Gastroesophageal sphincter (tissue), 3 donors: ENCODE measurements at regions not wholly inside any gene's neighbourhood (a gene's known extent, or its start where the extent isn't known, plus 50 kb on each side); places are given as distances from the start of the nearest gene placed in this dataset.

Source experiments
- EP300 ChIP-seq: sonication (generic); formaldehyde crosslinking; IDR thresholded peaks from one replicate; pipeline ENCODE4 v1.6.1; 2017; ENCODE audit warnings: antibody characterized with exemption, mild to moderate bottlenecking
- POLR2A ChIP-seq, 2 donors: fragments of 450-650 bp; IDR thresholded peaks; one replicate each; pipeline ENCODE4 v1.6.1; 2017; ENCODE audit warnings: antibody characterized with exemption in 2 of 2, mild to moderate bottlenecking in 2 of 2, moderate library complexity in 1 of 2
- POLR2AphosphoS5 ChIP-seq: sonication (generic); formaldehyde crosslinking; IDR thresholded peaks from one replicate; pipeline ENCODE4 v1.6.1; 2017; ENCODE audit warnings: antibody characterized with exemption
- TF ChIP-seq, protein P1 (sequence below), 4 experiments: fragments of 200-600 bp in 2 of 4; fragments of 450-650 bp in 2 of 4; sonication (generic) in 1 of 4; IDR thresholded peaks; one replicate each; pipeline ENCODE4 v1.5.1; 2017 to 2019; ENCODE audit warnings: antibody characterized with exemption in 4 of 4, mild to moderate bottlenecking in 2 of 4, moderate library complexity in 2 of 4

DNA sequence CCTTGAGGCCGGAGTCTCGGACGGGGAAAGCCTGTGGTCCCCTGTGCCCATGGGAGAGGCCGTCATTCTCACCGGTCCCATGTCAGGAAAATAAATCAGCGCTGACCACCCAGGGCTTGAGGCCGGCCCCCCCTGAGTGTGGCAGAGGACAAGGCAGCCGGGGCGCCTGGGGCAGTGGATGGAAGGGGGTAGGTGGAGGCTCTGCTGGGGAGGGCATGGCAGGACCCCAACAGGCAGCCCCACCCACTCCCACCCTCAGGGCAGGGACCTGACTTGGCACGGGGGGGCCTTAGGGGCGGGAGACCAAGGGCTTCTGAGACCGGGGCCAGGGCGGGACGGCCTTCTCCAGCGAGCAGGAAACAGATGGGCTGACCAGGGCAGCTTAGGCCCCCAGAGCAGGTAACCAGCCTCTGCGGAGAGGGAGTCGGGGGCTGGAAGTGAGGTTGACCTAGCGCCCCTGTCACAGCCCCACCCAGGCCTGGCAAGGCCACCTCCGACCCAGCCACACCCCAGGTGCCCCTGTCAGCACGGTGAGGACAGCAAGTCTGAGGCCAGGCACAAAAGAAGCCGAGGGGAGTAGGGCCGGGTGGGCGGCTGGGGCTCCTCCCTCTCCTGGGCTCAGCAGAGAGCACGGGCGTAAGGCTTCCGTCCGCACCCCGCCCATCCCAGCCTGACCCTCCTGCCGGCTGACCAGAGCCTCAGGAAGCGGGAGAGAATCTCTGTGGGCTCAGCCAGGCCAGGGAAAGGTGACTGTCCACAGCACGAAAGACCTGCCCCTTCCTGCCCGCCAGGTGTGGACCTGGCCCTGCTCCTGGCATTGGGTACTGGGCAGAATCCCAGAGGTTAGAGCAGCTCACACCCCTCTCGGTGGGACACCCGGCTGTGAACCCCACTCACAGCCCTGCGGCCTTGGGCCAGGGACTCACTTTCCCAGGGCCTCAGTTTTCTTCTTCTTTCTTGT lies 87.4 kb downstream of the FOXL3 start:
- TF ChIP-seq, protein P1, sequence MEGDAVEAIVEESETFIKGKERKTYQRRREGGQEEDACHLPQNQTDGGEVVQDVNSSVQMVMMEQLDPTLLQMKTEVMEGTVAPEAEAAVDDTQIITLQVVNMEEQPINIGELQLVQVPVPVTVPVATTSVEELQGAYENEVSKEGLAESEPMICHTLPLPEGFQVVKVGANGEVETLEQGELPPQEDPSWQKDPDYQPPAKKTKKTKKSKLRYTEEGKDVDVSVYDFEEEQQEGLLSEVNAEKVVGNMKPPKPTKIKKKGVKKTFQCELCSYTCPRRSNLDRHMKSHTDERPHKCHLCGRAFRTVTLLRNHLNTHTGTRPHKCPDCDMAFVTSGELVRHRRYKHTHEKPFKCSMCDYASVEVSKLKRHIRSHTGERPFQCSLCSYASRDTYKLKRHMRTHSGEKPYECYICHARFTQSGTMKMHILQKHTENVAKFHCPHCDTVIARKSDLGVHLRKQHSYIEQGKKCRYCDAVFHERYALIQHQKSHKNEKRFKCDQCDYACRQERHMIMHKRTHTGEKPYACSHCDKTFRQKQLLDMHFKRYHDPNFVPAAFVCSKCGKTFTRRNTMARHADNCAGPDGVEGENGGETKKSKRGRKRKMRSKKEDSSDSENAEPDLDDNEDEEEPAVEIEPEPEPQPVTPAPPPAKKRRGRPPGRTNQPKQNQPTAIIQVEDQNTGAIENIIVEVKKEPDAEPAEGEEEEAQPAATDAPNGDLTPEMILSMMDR (IDR thresholded peaks at IDR 0.05), result no peak
- TF ChIP-seq POLR2AphosphoS5, result no peak
- no peak for TF ChIP-seq POLR2A (IDR thresholded peaks at IDR 0.05)
- TF ChIP-seq EP300, result no peak
